Choroid plexus epithelial cell (primary cell): ENCODE measurements at regions not wholly inside any gene's neighbourhood (a gene's known extent, or its start where the extent isn't known, plus 50 kb on each side); places are given as distances from the start of the nearest gene placed in this dataset.

Experiments
- DNase-seq: peaks from one replicate; pipeline ENCODE4 v3.0.0-alpha.2; 2010; ENCODE audit warnings: low read depth
- H3K4me3 ChIP-seq: 2 replicates; pipeline ENCODE4 v1.5.1; 2011; ENCODE audit warnings: low read depth, mild to moderate bottlenecking, control low read depth, low read length, moderate library complexity
- TF ChIP-seq, protein P1 (sequence below): conservative IDR thresholded peaks from 2 replicates; pipeline ENCODE4 v1.5.1; 2011; ENCODE audit warnings: low read depth, mild to moderate bottlenecking, control low read depth, inconsistent platforms, low read length, moderate library complexity

DNA sequence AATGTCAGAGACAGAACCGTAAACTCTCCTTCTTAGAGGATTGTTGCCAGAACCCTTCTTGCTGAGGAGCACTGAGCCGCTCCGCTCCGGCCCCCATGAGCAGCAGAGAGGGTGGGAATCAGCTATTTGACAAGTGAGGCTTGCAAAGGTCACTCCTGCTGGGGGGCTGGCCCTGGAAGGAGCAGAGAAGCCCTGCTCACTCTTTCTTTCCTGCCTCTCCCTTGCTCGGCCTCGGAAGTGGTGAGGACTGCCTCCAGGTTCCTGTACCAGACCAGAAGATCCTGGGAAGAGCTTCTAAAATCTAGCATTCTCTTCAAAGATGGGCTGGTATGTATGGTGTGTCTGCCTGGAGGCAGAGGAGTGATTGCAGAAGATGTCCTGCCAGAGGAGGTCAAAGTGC is 168.6 kb upstream of the NECTIN1 start:
- TF ChIP-seq, protein P1, sequence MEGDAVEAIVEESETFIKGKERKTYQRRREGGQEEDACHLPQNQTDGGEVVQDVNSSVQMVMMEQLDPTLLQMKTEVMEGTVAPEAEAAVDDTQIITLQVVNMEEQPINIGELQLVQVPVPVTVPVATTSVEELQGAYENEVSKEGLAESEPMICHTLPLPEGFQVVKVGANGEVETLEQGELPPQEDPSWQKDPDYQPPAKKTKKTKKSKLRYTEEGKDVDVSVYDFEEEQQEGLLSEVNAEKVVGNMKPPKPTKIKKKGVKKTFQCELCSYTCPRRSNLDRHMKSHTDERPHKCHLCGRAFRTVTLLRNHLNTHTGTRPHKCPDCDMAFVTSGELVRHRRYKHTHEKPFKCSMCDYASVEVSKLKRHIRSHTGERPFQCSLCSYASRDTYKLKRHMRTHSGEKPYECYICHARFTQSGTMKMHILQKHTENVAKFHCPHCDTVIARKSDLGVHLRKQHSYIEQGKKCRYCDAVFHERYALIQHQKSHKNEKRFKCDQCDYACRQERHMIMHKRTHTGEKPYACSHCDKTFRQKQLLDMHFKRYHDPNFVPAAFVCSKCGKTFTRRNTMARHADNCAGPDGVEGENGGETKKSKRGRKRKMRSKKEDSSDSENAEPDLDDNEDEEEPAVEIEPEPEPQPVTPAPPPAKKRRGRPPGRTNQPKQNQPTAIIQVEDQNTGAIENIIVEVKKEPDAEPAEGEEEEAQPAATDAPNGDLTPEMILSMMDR = no peak
- DNase-seq = no peak
- no peak overlapping the region for H3K4me3 ChIP-seq

DNA sequence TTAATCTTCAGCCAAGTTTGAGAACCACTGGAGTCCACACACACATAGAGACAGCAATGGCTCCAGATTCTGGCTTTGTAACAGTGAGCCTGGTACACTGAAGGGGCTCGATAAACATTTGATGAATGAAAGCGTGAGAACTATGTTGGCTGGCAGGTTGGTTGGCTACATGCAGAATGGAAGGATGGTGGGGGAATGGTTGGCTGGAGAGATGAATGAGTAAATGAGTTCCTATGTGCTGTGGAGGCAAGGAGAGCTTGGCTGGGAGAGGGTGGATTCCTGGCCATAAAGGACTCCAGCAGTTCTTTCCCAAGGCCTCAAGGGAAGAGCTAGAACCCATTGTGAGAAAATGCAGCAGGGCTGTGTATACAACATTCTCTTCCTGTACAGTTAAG is 168.0 kb upstream of the NECTIN1 start:
- TF ChIP-seq, protein P1 = no peak
- DNase-seq = no peak
- H3K4me3 ChIP-seq = no peak overlapping the region

DNA sequence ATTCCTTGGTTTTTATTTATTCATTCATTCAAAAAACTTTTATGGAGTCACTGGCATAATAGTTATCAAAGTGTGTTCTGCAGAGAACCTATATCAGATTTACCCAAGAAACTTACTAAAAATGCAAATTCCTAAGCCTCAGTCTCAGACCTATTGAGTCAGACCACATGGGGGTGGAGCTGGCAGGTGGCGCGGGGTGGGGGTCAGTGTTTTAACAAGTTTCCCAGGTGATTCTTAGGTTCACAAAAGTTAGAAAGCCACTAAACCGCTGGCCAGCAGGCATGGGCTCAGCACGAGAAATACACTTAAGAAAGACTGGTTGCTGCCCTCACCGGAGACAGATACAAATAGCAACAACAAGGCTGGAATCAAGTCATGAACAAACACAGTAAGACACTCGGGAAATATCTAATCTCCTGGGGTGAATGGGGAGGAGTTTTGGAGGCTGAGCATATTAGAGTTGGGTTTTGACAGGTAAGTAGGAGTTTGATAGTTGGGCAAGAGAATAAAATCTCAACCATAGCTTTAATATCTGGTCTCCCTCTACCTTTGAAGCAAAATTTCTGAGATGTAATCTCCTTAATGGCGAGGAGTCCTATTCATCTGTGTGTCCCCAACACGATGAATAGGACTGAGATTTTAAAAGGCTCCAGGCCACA is 167.5 kb upstream of the NECTIN1 start:
- TF ChIP-seq, protein P1 = no peak
- no peak for DNase-seq
- no peak overlapping the region for H3K4me3 ChIP-seq

DNA sequence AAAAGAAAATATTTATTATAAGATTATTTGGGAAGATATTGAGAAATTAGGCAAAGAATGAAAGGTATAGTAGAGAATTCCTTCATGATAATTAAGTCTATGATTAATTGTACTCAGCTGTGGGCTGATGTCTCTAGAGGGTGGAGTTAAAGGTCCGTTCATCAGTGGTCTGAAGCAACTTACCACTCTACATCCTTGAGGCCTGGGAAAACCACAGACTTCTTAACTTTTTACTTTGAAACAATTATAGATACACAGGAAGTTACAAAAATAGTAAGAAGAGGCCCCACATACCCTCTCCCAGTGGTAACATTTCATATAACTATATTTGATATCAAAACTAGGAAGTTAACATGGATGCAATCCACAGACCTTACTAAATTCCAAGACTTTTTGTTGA is 167.0 kb upstream of the NECTIN1 start:
- H3K4me3 ChIP-seq = no peak overlapping the region
- DNase-seq = no peak
- TF ChIP-seq, protein P1 = no peak

DNA sequence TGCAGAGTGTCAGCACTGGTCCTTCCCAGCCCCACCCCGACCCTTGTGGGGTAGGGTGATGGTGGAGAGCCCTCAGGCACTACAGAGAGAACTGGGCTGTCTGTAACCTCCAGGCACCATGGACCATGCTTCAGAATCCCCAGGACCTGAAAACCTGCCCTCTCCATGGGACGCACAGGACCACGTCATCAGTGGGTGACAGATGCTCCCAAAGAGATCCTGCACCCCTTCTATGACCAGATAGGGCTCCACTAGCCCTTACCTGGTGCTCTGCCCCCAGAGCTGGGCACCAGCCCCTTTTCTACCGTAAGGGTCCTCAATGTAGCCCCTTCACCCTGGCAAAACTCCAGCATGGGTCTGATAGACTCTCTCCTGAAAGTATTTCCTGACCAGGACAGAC is 165.9 kb upstream of the NECTIN1 start:
- no peak for DNase-seq
- TF ChIP-seq, protein P1 = no peak

DNA sequence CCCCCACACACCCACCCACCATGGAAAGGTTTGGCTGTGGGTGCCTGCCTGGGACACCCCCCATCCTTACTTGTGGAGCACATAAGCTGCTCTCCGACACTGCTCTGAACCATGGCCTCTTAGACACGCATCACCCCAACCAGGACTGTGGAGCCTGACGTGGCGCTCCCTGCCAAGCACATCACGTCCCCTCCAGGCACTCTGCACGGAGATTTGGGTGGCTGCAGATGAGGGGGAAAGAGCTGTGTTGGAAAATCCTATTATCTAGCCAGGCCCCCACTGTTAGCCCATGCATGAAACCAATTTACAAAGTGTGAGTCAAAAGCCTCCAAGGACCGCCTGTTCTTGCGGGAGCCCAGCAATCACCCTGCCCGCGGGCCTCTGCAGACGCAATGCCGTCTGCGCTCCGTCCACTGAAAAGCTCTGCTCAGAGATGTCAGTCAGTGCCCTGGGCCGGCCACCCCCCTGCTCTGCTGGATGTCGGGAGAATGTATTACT is 163.4 kb upstream of the NECTIN1 start:
- TF ChIP-seq, protein P1 = no peak
- DNase-seq = no peak
- H3K4me3 ChIP-seq = no peak overlapping the region

More for the DNA sequence above, 165.9 kb upstream of the NECTIN1 start:
- H3K4me3 ChIP-seq = no peak overlapping the region
